Ovary (tissue), 7 donors: ENCODE measurements at regions not wholly inside any gene's neighbourhood (a gene's known extent, or its start where the extent isn't known, plus 50 kb on each side); places are given as distances from the start of the nearest gene placed in this dataset.
"Not testable (repeated sequence)": the region's sequence is repeated elsewhere in the genome, so short reads cannot be mapped to it uniquely, and the experiment has no call there.

ENCODE experiments used
- DNase-seq, 5 donors: peaks; one replicate each; pipeline ENCODE4 v3.0.0-alpha.2; 2019 to 2020
- H3K27ac ChIP-seq, 2 donors: fragments of 200-600 bp; one replicate each; pipeline versions ENCODE4 v1.5.1 to v1.8.0; 2019 to 2022
- H3K27me3 ChIP-seq: fragments of 200-600 bp; one replicate; pipeline ENCODE4 v1.8.0; 2022
- H3K36me3 ChIP-seq: fragments of 200-600 bp; sonication (generic); one replicate; pipeline ENCODE4 v1.5.1; 2019
- H3K4me1 ChIP-seq: one replicate; pipeline ENCODE4 v1.8.1; 2013; ENCODE audit warnings: mild to moderate bottlenecking, moderate library complexity; ENCODE audit not compliant: insufficient read depth
- H3K4me3 ChIP-seq: fragments of 200-600 bp; sonication (generic); one replicate; pipeline ENCODE4 v1.5.1; 2017
- H3K9me3 ChIP-seq, 2 donors: fragments of 200-600 bp in 1 of 2; sonication (generic) in 1 of 2; one replicate each; pipeline versions ENCODE4 v1.5.1 to v1.8.1; 2013 to 2019; ENCODE audit warnings: mild to moderate bottlenecking in 1 of 2, moderate library complexity in 1 of 2
- CTCF ChIP-seq, 3 donors: fragments of 450-650 bp in 2 of 3; fragments of 200-600 bp in 1 of 3; IDR thresholded peaks; one replicate each; pipeline versions ENCODE4 v1.5.1 to v1.8.0; 2016 to 2022; ENCODE audit warnings: antibody characterized with exemption in 3 of 3, mild to moderate bottlenecking in 1 of 3
- EP300 ChIP-seq: sonication (generic); formaldehyde crosslinking; IDR thresholded peaks from one replicate; pipeline ENCODE4 v1.6.1; 2017; ENCODE audit warnings: antibody characterized with exemption
- POLR2A ChIP-seq: fragments of 450-650 bp; IDR thresholded peaks from one replicate; pipeline ENCODE4 v1.6.1; 2017; ENCODE audit warnings: antibody characterized with exemption, mild to moderate bottlenecking, moderate library complexity
- WGBS, 3 donors: extraction: QIAGEN DNeasy Blood & Tissue Kit in 1 of 3; methylation state at CpG; one replicate each; pipeline versions ENCODE4 v1.1.5 to v1.1.7; 2013 to 2017; 5-methylcytosine and 5-hydroxymethylcytosine counted together
- intact Hi-C, 4 donors: fragments of 100-400 bp; cut with DNase I; formaldehyde crosslinking; loops; one replicate each; pipeline versions ENCODE4 v1.11.0 to v1.15.1; 2022 to 2023
- donor health status: DM: no; HTN: no; CAD: no; lungs with moderate emphysema.
- donor health status: DM: no; HTN: no; CAD: no.
- donor health status: Bipolar disorder and iron deficiency.
- donor health status: DM: no; HTN: no; CAD: no.
- donor health status: DM: yes; HTN: yes; CAD: no.

GRCh38 chr1:181318022-181318857, 165.1 kb upstream of the CACNA1E start:
- 1% methylated on average over 47 to 59 of the region's 59 CpGs for whole genome bisulfite sequencing, 3 donors
- Histone ChIP-seq H3K9me3 (no peaks in the 10 kb centered on the region), H3K27ac (no peak overlapping the region), H3K36me3 (no peaks in the 10 kb centered on the region), H3K27me3 (no peaks in the 10 kb centered on the region), H3K4me3 (no peak overlapping the region), H3K4me1 (no peaks in the 10 kb centered on the region)
- TF ChIP-seq POLR2A (no peak), CTCF (IDR thresholded peaks at IDR 0.05) (no peak), EP300 (no peak)
- DNase-seq = no peak
- intact Hi-C loops = no loop called here

- H3K27ac ChIP-seq = no peak overlapping the region
- H3K4me3 ChIP-seq = no peak overlapping the region
- H3K4me1 ChIP-seq = no peaks in the 10 kb centered on the region
- TF ChIP-seq CTCF (IDR thresholded peaks at IDR 0.05) (no peak), POLR2A (no peak), EP300 (no peak)
- H3K9me3 ChIP-seq = no peaks in the 10 kb centered on the region
- no peaks in the 10 kb centered on the region for H3K27me3 ChIP-seq
- 1 to 3% (median 2%) methylated on average over 12 of the region's 12 CpGs for WGBS, 3 donors
- no peak for DNase-seq
- intact Hi-C loops = no loop called here
- no peaks in the 10 kb centered on the region for H3K36me3 ChIP-seq
Measured at GRCh38 chr1:181318858-181319235, 164.5 kb upstream of the CACNA1E start.

GRCh38 chr1:181319907-181320306, 163.4 kb upstream of the CACNA1E start:
- no peak for DNase-seq
- H3K4me3 ChIP-seq = no peak overlapping the region
- no peaks in the 10 kb centered on the region for H3K9me3 ChIP-seq
- no peaks in the 10 kb centered on the region for H3K36me3 ChIP-seq
- TF ChIP-seq POLR2A (no peak), EP300 (no peak), CTCF (IDR thresholded peaks at IDR 0.05) (no peak)
- no peaks in the 10 kb centered on the region for H3K27me3 ChIP-seq
- WGBS, 3 donors = 2 to 38% (median 18%) methylated on average over 3 of the region's 3 CpGs
- H3K27ac ChIP-seq = no peak overlapping the region
- no peaks in the 10 kb centered on the region for H3K4me1 ChIP-seq
- intact Hi-C loops = no loop called here

GRCh38 chr1:181324797-181325616, 158.3 kb upstream of the CACNA1E start:
- intact Hi-C loops = no loop called here
- Histone ChIP-seq H3K27me3 (no peaks in the 10 kb centered on the region), H3K36me3 (no peaks in the 10 kb centered on the region), H3K27ac (no peak overlapping the region), H3K4me1 (no peaks in the 10 kb centered on the region), H3K4me3 (no peak overlapping the region), H3K9me3 (no peaks in the 10 kb centered on the region)
- TF ChIP-seq POLR2A (no peak), EP300 (no peak), CTCF (IDR thresholded peaks at IDR 0.05) (no peak)
- DNase-seq = no peak
- 63 to 67% (median 64%) methylated on average over 11 of the region's 11 CpGs for WGBS, 3 donors

GRCh38 chr1:181325765-181326164, 157.6 kb upstream of the CACNA1E start:
- 68 to 75% (median 72%) methylated on average over 18 of the region's 18 CpGs for WGBS, 3 donors
- intact Hi-C loops, H3K27me3 ChIP-seq, H3K9me3 ChIP-seq, H3K4me1 ChIP-seq, H3K27ac ChIP-seq, H3K4me3 ChIP-seq, H3K36me3 ChIP-seq, DNase-seq: not testable (repeated sequence)
